IMR-90 (cell line): ENCODE measurements at regions not wholly inside any gene's neighbourhood (a gene's known extent, or its start where the extent isn't known, plus 50 kb on each side); places are given as distances from the start of the nearest gene placed in this dataset.

Experiments used
- ATAC-seq: fragments of 200-7000 bp; cut with Tn5 transposase; 2 replicates; pipeline ENCODE4 v1.9.1; 2020; ENCODE audit warnings: low read depth, mild to moderate bottlenecking, moderate library complexity
- BruUV-seq: library from RNA; stranded (reverse); fragments of 400-500 nt; replicated peaks from 2 replicates; lab custom pipeline; 2021; lab: Mats Ljungman, UMichigan
- CTCF ChIA-PET: fragments of 300-600 bp; formaldehyde crosslinking; extraction: SDS; loops from one replicate; lab custom pipeline; 2021; ENCODE audit warnings: antibody characterized with exemption; lab: Yijun Ruan, JAX
- POLR2A ChIA-PET: fragments of 300-600 bp; sonication (Branson Sonifier 250); formaldehyde crosslinking; loops from one replicate; lab custom pipeline; 2022; ENCODE audit warnings: antibody characterized with exemption; ENCODE audit not compliant: unreplicated experiment; lab: Charles Lee
- DNase-seq: peaks from one replicate; pipeline ENCODE4 v3.0.0; 2013
- H2AFZ ChIP-seq: replicated peaks from 2 replicates; pipeline ENCODE3; 2013; ENCODE audit warnings: low read length, mild to moderate bottlenecking; ENCODE audit not compliant: poor library complexity
- H2AK5ac ChIP-seq: 2 replicates; pipeline ENCODE4 v1.6.1; 2013; ENCODE audit warnings: low read depth, low read length, inconsistent platforms
- H2AK9ac ChIP-seq: replicated peaks from 2 replicates; pipeline ENCODE3; 2013; ENCODE audit warnings: mild to moderate bottlenecking, low read depth, low read length, moderate library complexity; ENCODE audit not compliant: poor library complexity
- H2BK120ac ChIP-seq: 2 replicates; pipeline ENCODE4 v1.6.1; 2013; ENCODE audit warnings: low read depth, low read length, inconsistent platforms
- H2BK15ac ChIP-seq: 3 replicates; pipeline ENCODE4 v1.6.1; 2013; ENCODE audit warnings: low read depth, low read length, inconsistent platforms
- H2BK20ac ChIP-seq: 2 replicates; pipeline ENCODE4 v1.6.1; 2013; ENCODE audit warnings: low read depth, mild to moderate bottlenecking, inconsistent platforms, low read length, moderate library complexity
- H2BK5ac ChIP-seq: 2 replicates; pipeline ENCODE4 v1.6.1; 2013; ENCODE audit warnings: mild to moderate bottlenecking, low read depth, low read length, inconsistent platforms; ENCODE audit not compliant: poor library complexity, severe bottlenecking
- H3K14ac ChIP-seq: replicated peaks from 2 replicates; pipeline ENCODE4 v1.6.1; 2013; ENCODE audit warnings: low read depth, low read length, inconsistent platforms
- H3K18ac ChIP-seq: 2 replicates; pipeline ENCODE4 v1.6.1; 2013; ENCODE audit warnings: low read depth, low read length, control low read depth
- H3K23ac ChIP-seq: 2 replicates; pipeline ENCODE4 v1.6.1; 2013; ENCODE audit warnings: low read depth, low read length, inconsistent platforms
- H3K27ac ChIP-seq: 2 replicates; pipeline ENCODE4 v1.5.1; 2013; ENCODE audit warnings: mild to moderate bottlenecking, control low read depth, low read length; ENCODE audit not compliant: insufficient read depth
- H3K27me3 ChIP-seq: 2 replicates; pipeline ENCODE4 v1.6.1; 2013; ENCODE audit warnings: low read length; ENCODE audit not compliant: control insufficient read depth, insufficient read depth
- H3K36me3 ChIP-seq: 2 replicates; pipeline ENCODE4 v1.6.1; 2013; ENCODE audit warnings: low read length, mixed read lengths; ENCODE audit not compliant: control insufficient read depth, insufficient read depth
- H3K4ac ChIP-seq: 2 replicates; pipeline ENCODE4 v1.6.1; 2013; ENCODE audit warnings: low read depth, low read length, inconsistent platforms
- H3K4me1 ChIP-seq: 2 replicates; pipeline ENCODE4 v1.6.1; 2013; ENCODE audit warnings: low read length, mixed read lengths; ENCODE audit not compliant: control insufficient read depth, insufficient read depth
- H3K4me2 ChIP-seq: 2 replicates; pipeline ENCODE4 v1.6.1; 2013; ENCODE audit warnings: low read depth, mild to moderate bottlenecking, control low read depth, low read length, moderate library complexity
- H3K4me3 ChIP-seq: 2 replicates; pipeline ENCODE4 v1.5.1; 2013; ENCODE audit warnings: low read depth, mild to moderate bottlenecking, control low read depth, low read length, moderate library complexity; ENCODE audit not compliant: insufficient read depth
- H3K56ac ChIP-seq: 2 replicates; pipeline ENCODE4 v1.6.1; 2013; ENCODE audit warnings: low read length, inconsistent platforms; ENCODE audit not compliant: insufficient read depth; ENCODE audit errors: extremely low read depth
- H3K79me1 ChIP-seq, 2 experiments: 2 replicates each; pipeline ENCODE4 v1.6.1; 2013; ENCODE audit warnings: low read length in 2 of 2, inconsistent platforms in 1 of 2, low read depth in 1 of 2
- H3K9ac ChIP-seq: 2 replicates; pipeline ENCODE4 v1.6.1; 2013; ENCODE audit warnings: low read depth, low read length, control low read depth
- H3K9me1 ChIP-seq: 2 replicates; pipeline ENCODE4 v1.6.1; 2013; ENCODE audit warnings: low read length, inconsistent platforms; ENCODE audit not compliant: insufficient read depth
- H3K9me3 ChIP-seq: 2 replicates; pipeline ENCODE4 v1.6.1; 2013; ENCODE audit warnings: low read length; ENCODE audit not compliant: control insufficient read depth, insufficient read depth
- H4K20me1 ChIP-seq: 2 replicates; pipeline ENCODE4 v1.6.1; 2013; ENCODE audit warnings: low read length, inconsistent platforms; ENCODE audit not compliant: insufficient read depth
- H4K5ac ChIP-seq: 2 replicates; pipeline ENCODE4 v1.6.1; 2013; ENCODE audit warnings: mild to moderate bottlenecking, low read depth, low read length, control low read depth
- H4K8ac ChIP-seq, 2 experiments: 2 replicates each; pipeline ENCODE4 v1.6.1; 2013; ENCODE audit warnings: low read depth in 2 of 2, low read length in 2 of 2, control low read depth in 1 of 2, inconsistent platforms in 1 of 2
- H4K91ac ChIP-seq: 2 replicates; pipeline ENCODE4 v1.6.1; 2013; ENCODE audit warnings: low read depth, low read length, inconsistent platforms; ENCODE audit not compliant: insufficient read depth
- BHLHE40 ChIP-seq: fragments of 150-350 bp; IDR thresholded peaks from 2 replicates; pipeline ENCODE4 v1.6.1; 2016; ENCODE audit warnings: mild to moderate bottlenecking, low read depth, low read length
- CEBPB ChIP-seq: IDR thresholded peaks from 2 replicates; pipeline ENCODE4 v1.6.1; 2012; ENCODE audit warnings: low read depth, low read length, improper control_type of control experiment
- CHD1 ChIP-seq: IDR thresholded peaks from 2 replicates; pipeline ENCODE4 v1.6.1; 2012; ENCODE audit warnings: low read depth, low read length, improper control_type of control experiment
- CTCF ChIP-seq: conservative IDR thresholded peaks from 2 replicates; pipeline ENCODE4 v1.5.1; 2012; ENCODE audit warnings: mild to moderate bottlenecking, low read depth, low read length, improper control_type of control experiment
- ELK1 ChIP-seq: fragments of 150-350 bp; IDR thresholded peaks from 2 replicates; pipeline ENCODE4 v1.6.1; 2016; ENCODE audit warnings: low read depth, mild to moderate bottlenecking, low read length, moderate library complexity, borderline replicate concordance
- FOS ChIP-seq: fragments of 150-350 bp; IDR thresholded peaks from 2 replicates; pipeline ENCODE4 v1.6.1; 2016; ENCODE audit warnings: low read depth, low read length
- MAFK ChIP-seq: IDR thresholded peaks from 2 replicates; pipeline ENCODE4 v1.6.1; 2012; ENCODE audit warnings: low read depth, low read length, improper control_type of control experiment
- MAZ ChIP-seq: IDR thresholded peaks from 2 replicates; pipeline ENCODE4 v1.6.1; 2012; ENCODE audit warnings: low read depth, mild to moderate bottlenecking, low read length, improper control_type of control experiment, moderate library complexity, borderline replicate concordance
- MXI1 ChIP-seq: IDR thresholded peaks from 2 replicates; pipeline ENCODE4 v1.6.1; 2012; ENCODE audit warnings: low read depth, mild to moderate bottlenecking, low read length, moderate library complexity, borderline replicate concordance
- NFE2L2 ChIP-seq: fragments of 150-350 bp; IDR thresholded peaks from 2 replicates; pipeline ENCODE4 v1.6.1; 2016; ENCODE audit warnings: low read depth, mild to moderate bottlenecking, low read length
- POLR2A ChIP-seq: IDR thresholded peaks from 2 replicates; pipeline ENCODE4 v1.6.1; 2012; ENCODE audit warnings: mild to moderate bottlenecking, low read depth, low read length
- RAD21 ChIP-seq: IDR thresholded peaks from 2 replicates; pipeline ENCODE4 v1.6.1; 2012; ENCODE audit warnings: low read length, improper control_type of control experiment
- RCOR1 ChIP-seq: IDR thresholded peaks from 2 replicates; pipeline ENCODE4 v1.6.1; 2012; ENCODE audit warnings: mild to moderate bottlenecking, low read length, improper control_type of control experiment; ENCODE audit not compliant: insufficient replicate concordance
- RFX5 ChIP-seq: IDR thresholded peaks from 2 replicates; pipeline ENCODE4 v1.8.0; 2012; ENCODE audit warnings: low read depth, mild to moderate bottlenecking, low read length, moderate library complexity
- SMC3 ChIP-seq: fragments of 150-350 bp; IDR thresholded peaks from 2 replicates; pipeline ENCODE4 v1.6.1; 2016; ENCODE audit warnings: low read depth, mild to moderate bottlenecking, antibody characterized with exemption, low read length, moderate library complexity
- USF2 ChIP-seq: fragments of 150-350 bp; IDR thresholded peaks from 2 replicates; pipeline ENCODE4 v1.6.1; 2017; ENCODE audit warnings: mild to moderate bottlenecking, antibody characterized with exemption, low read length, low read depth
- WGBS, 2 experiments: methylation state at CpG; one replicate each; pipeline versions ENCODE4 v1.1.5 to v1.1.7; 2013; ENCODE audit warnings: missing lambda C conversion rate in 2 of 2; ENCODE audit not compliant: insufficient read length in 1 of 2; ENCODE audit errors: extremely low coverage in 2 of 2; 5-methylcytosine and 5-hydroxymethylcytosine counted together
- dilution Hi-C: fragments of 300-500 bp; cut with HindIII; formaldehyde crosslinking; loops from one replicate; pipeline ENCODE4 v1.14.3; 2018; ENCODE audit warnings: low sequenced_read_pairs; ENCODE audit not compliant: unreplicated experiment
- in situ Hi-C: fragments of 300-500 bp; cut with MboI; formaldehyde crosslinking; loops from 3 replicates; pipeline ENCODE4 v1.14.3; 2019; ENCODE audit warnings: low sequenced_read_pairs, inconsistent platforms, mixed read lengths
- intact Hi-C: fragments of 100-400 bp; cut with micrococcal nuclease; formaldehyde crosslinking; loops from 2 replicates; pipeline ENCODE4 v1.10.0; 2022

- Histone ChIP-seq H3K9me3 (no peaks in the 10 kb centered on the region), H2BK120ac (no peak overlapping the region), H3K79me1 (no peaks in the 10 kb centered on the region), H3K9ac (no peak overlapping the region), H2BK20ac (no peak overlapping the region), H3K4me2 (no peak overlapping the region), H4K5ac (no peak overlapping the region), H3K4me3 (no peak overlapping the region), H3K4me1 (no peaks in the 10 kb centered on the region), H4K91ac (no peak overlapping the region), H2BK15ac (no peak overlapping the region), H3K9me1 (no peaks in the 10 kb centered on the region; the same call in 1 of the 2 replicates), H3K4ac (no peak overlapping the region), H2BK5ac (no peak overlapping the region), H3K56ac (no peak overlapping the region), H4K8ac (no peak overlapping the region), H2AK9ac (no peak overlapping the region), H3K18ac (no peak overlapping the region), H2AFZ (no peak overlapping the region), H3K14ac (no peak overlapping the region), H4K20me1 (no peaks in the 10 kb centered on the region), H3K27me3 (peaks cover 15% of the 10 kb centered on the region), H3K36me3 (no peaks in the 10 kb centered on the region), H3K23ac (no peak overlapping the region), H3K27ac (no peak overlapping the region), H2AK5ac (no peak overlapping the region)
- no CpG with 5 or more reads among the region's 6 CpGs for WGBS, 2 experiments
- no TSS peak for BruUV-seq
- in situ Hi-C loops, result no loop called here
- dilution Hi-C loops, result no loop called here
- POLR2A ChIA-PET, result no interaction called here
- intact Hi-C loops, result no loop called here
- ATAC-seq (no peak), DNase-seq (no peak)
- CTCF ChIA-PET, result interaction anchor here (0.5 kb wide), 1 partner anchor 11 kb away, joined by 3 read pairs; no protein-coding TSS in a partner anchor
- TF ChIP-seq RAD21 (no peak), CEBPB (no peak), FOS (no peak), POLR2A (no peak), BHLHE40 (no peak), CHD1 (no peak), NFE2L2 (no peak), MAFK (no peak), ELK1 (no peak), RFX5 (no peak), SMC3 (no peak), MAZ (no peak), RCOR1 (no peak), MXI1 (no peak), USF2 (no peak), CTCF (no peak)
Observed at GRCh38 chr10:78181381-78182055, 147.9 kb downstream of the RPS24 start.
